Calu3 (cell line): ENCODE measurements at regions not wholly inside any gene's neighbourhood (a gene's known extent, or its start where the extent isn't known, plus 50 kb on each side); places are given as distances from the start of the nearest gene placed in this dataset.
"Not testable (repeated sequence)": the region's sequence is repeated elsewhere in the genome, so short reads cannot be mapped to it uniquely, and the experiment has no call there.

ENCODE experiments used
- BruUV-seq: library from RNA; stranded (reverse); fragments of 400-500 nt; replicated peaks from 2 replicates; lab custom pipeline; 2021; lab: Mats Ljungman, UMichigan
- CTCF ChIA-PET: fragments of 300-600 bp; sonication (Branson Sonifier 250); formaldehyde crosslinking; loops from one replicate; lab custom pipeline; 2022; ENCODE audit warnings: antibody characterized with exemption; lab: Charles Lee
- DNase-seq: peaks from one replicate; pipeline ENCODE4 v3.0.0; 2022
- H3K27ac Mint-ChIP-seq: one replicate; pipeline ENCODE4 v1.8.0; 2022; ENCODE audit warnings: mixed read lengths; ENCODE audit not compliant: unreplicated experiment
- H3K27me3 Mint-ChIP-seq: one replicate; pipeline ENCODE4 v1.8.0; 2022; ENCODE audit warnings: mixed read lengths; ENCODE audit not compliant: unreplicated experiment
- H3K36me3 Mint-ChIP-seq: one replicate; pipeline ENCODE4 v1.8.0; 2022; ENCODE audit warnings: mild to moderate bottlenecking, moderate library complexity, mixed read lengths; ENCODE audit not compliant: insufficient read depth, unreplicated experiment
- H3K4me1 Mint-ChIP-seq: one replicate; pipeline ENCODE4 v1.8.0; 2022; ENCODE audit warnings: mild to moderate bottlenecking, low read depth, mixed read lengths; ENCODE audit not compliant: unreplicated experiment
- H3K4me3 Mint-ChIP-seq: one replicate; pipeline ENCODE4 v1.8.0; 2022; ENCODE audit warnings: mild to moderate bottlenecking, low read depth, moderate library complexity, mixed read lengths; ENCODE audit not compliant: unreplicated experiment
- H3K9me3 Mint-ChIP-seq: one replicate; pipeline ENCODE4 v1.8.0; 2022; ENCODE audit warnings: low read depth, mixed read lengths; ENCODE audit not compliant: unreplicated experiment
- CTCF ChIP-seq: fragments of 200-600 bp; IDR thresholded peaks from one replicate; pipeline ENCODE4 v1.8.0; 2022; ENCODE audit warnings: antibody characterized with exemption; ENCODE audit not compliant: unreplicated experiment
- intact Hi-C: fragments of 100-400 bp; cut with micrococcal nuclease; formaldehyde crosslinking; loops from one replicate; pipeline ENCODE4 v1.10.0; 2022; ENCODE audit not compliant: unreplicated experiment

GRCh38 chr2:56049233-56049845 is 125.8 kb upstream of the EFEMP1 start:
- H3K4me3 Mint-ChIP-seq: no peak overlapping the region
- no peak for TF ChIP-seq CTCF
- CTCF ChIA-PET: interaction anchor here (1.0 kb wide), 1 partner anchor 22 kb away, joined by 3 read pairs; no protein-coding TSS in a partner anchor
- no peaks in the 10 kb centered on the region for H3K36me3 Mint-ChIP-seq
- no peaks in the 10 kb centered on the region for H3K9me3 Mint-ChIP-seq
- H3K4me1 Mint-ChIP-seq: peaks cover 7% of the 10 kb centered on the region
- H3K27me3 Mint-ChIP-seq: no peaks in the 10 kb centered on the region
- intact Hi-C loops: no loop called here
- DNase-seq: no peak
- BruUV-seq: no TSS peak
- no peak overlapping the region for H3K27ac Mint-ChIP-seq

- no peaks in the 10 kb centered on the region for H3K27me3 Mint-ChIP-seq
- no peak overlapping the region for H3K27ac Mint-ChIP-seq
- BruUV-seq: no TSS peak
- DNase-seq: no peak
- no peak overlapping the region for H3K4me3 Mint-ChIP-seq
- no peak for TF ChIP-seq CTCF
- peaks cover 7% of the 10 kb centered on the region for H3K4me1 Mint-ChIP-seq
- intact Hi-C loops: no loop called here
- CTCF ChIA-PET: no interaction called here
- H3K9me3 Mint-ChIP-seq: no peaks in the 10 kb centered on the region
- H3K36me3 Mint-ChIP-seq: no peaks in the 10 kb centered on the region
These were observed 130.1 kb upstream of the EFEMP1 start for GRCh38 chr2:56053679-56054078.

GRCh38 chr2:56055405-56055804 is 128.4 kb upstream of the CCDC85A start:
- H3K4me1 Mint-ChIP-seq: no peaks in the 10 kb centered on the region
- BruUV-seq: no TSS peak
- no peak for DNase-seq
- no peak overlapping the region for H3K27ac Mint-ChIP-seq
- H3K36me3 Mint-ChIP-seq: no peaks in the 10 kb centered on the region
- H3K27me3 Mint-ChIP-seq: no peaks in the 10 kb centered on the region
- intact Hi-C loops: no loop called here
- CTCF ChIA-PET: no interaction called here
- H3K9me3 Mint-ChIP-seq: no peaks in the 10 kb centered on the region
- TF ChIP-seq CTCF: no peak
- H3K4me3 Mint-ChIP-seq: no peak overlapping the region

- BruUV-seq, DNase-seq, CTCF ChIA-PET, H3K4me3 Mint-ChIP-seq, H3K27ac Mint-ChIP-seq, H3K4me1 Mint-ChIP-seq, intact Hi-C loops, H3K36me3 Mint-ChIP-seq, H3K9me3 Mint-ChIP-seq: not testable (repeated sequence)
- peaks cover 37% of the 10 kb centered on the region for H3K27me3 Mint-ChIP-seq
These were observed 122.5 kb upstream of the CCDC85A start for GRCh38 chr2:56061327-56061726.

GRCh38 chr2:56068746-56069145 is 115.0 kb upstream of the CCDC85A start:
- H3K9me3 Mint-ChIP-seq: peaks cover 8% of the 10 kb centered on the region
- no peak for DNase-seq
- H3K4me3 Mint-ChIP-seq: no peak overlapping the region
- H3K4me1 Mint-ChIP-seq: no peaks in the 10 kb centered on the region
- no peak for TF ChIP-seq CTCF
- H3K27me3 Mint-ChIP-seq: peaks cover 56% of the 10 kb centered on the region
- no TSS peak for BruUV-seq
- intact Hi-C loops: no loop called here
- no peak overlapping the region for H3K27ac Mint-ChIP-seq
- H3K36me3 Mint-ChIP-seq: no peaks in the 10 kb centered on the region
- CTCF ChIA-PET: no interaction called here
